SU-DHL-6 (cell line): ENCODE measurements at regions not wholly inside any gene's neighbourhood (a gene's known extent, or its start where the extent isn't known, plus 50 kb on each side); places are given as distances from the start of the nearest gene placed in this dataset.

Experiments
- H2AFZ ChIP-seq: fragments of 200-600 bp; sonication (generic); 2 replicates; pipeline ENCODE4 v1.6.1; 2014; ENCODE audit warnings: low read depth, mild to moderate bottlenecking, moderate library complexity, mixed read lengths, antibody characterized with exemption, low read length; ENCODE audit not compliant: severe bottlenecking
- H3F3A ChIP-seq: fragments of 200-600 bp; shearing (Covaris generic); 2 replicates; pipeline ENCODE4 v1.6.0; 2016; ENCODE audit warnings: antibody characterized with exemption, mild to moderate bottlenecking; ENCODE audit not compliant: insufficient read depth
- H3K27ac ChIP-seq: fragments of 200-600 bp; sonication (generic); 2 replicates; pipeline ENCODE4 v1.5.1; 2016; ENCODE audit warnings: low read depth, mild to moderate bottlenecking, low read length, moderate library complexity, mixed read lengths
- H3K27me3 ChIP-seq: fragments of 200-600 bp; sonication (generic), shearing (Covaris generic); 2 replicates; pipeline ENCODE4 v1.6.0; 2014; ENCODE audit warnings: mild to moderate bottlenecking, low read length
- H3K36me3 ChIP-seq: fragments of 200-600 bp; sonication (generic); 2 replicates; pipeline ENCODE4 v1.6.1; 2014; ENCODE audit warnings: mild to moderate bottlenecking, low read length, mixed read lengths
- H3K4me2 ChIP-seq: fragments of 300-600, 200-600 bp; shearing (Covaris generic), sonication (generic); 2 replicates; pipeline ENCODE4 v1.6.0; 2014; ENCODE audit warnings: low read length, low read depth, mild to moderate bottlenecking; ENCODE audit not compliant: poor library complexity, severe bottlenecking
- H3K4me3 ChIP-seq: fragments of 200-600 bp; sonication (generic); 2 replicates; pipeline ENCODE4 v1.5.1; 2014; ENCODE audit warnings: antibody characterized with exemption, low read length, mild to moderate bottlenecking, mixed read lengths; ENCODE audit not compliant: insufficient read depth, poor library complexity, severe bottlenecking
- H3K79me2 ChIP-seq: fragments of 200-600 bp; sonication (generic); 2 replicates; pipeline ENCODE4 v1.6.1; 2014; ENCODE audit warnings: mild to moderate bottlenecking, low read length, moderate library complexity; ENCODE audit not compliant: insufficient read depth
- H3K9ac ChIP-seq: fragments of 200-600 bp; sonication (generic); 2 replicates; pipeline ENCODE4 v1.7.0; 2014; ENCODE audit warnings: mild to moderate bottlenecking, low read length
- H3K9me2 ChIP-seq: fragments of 200-600 bp; sonication (generic); replicated peaks from 2 replicates; pipeline ENCODE4 v1.6.1; 2014; ENCODE audit warnings: low read length; ENCODE audit not compliant: insufficient read depth
- H3K9me3 ChIP-seq: fragments of 200-600 bp; sonication (generic); 2 replicates; pipeline ENCODE4 v1.6.1; 2014; ENCODE audit warnings: low read length, mixed read lengths; ENCODE audit not compliant: insufficient read depth
- H4K20me1 ChIP-seq: fragments of 200-600 bp; sonication (generic); 2 replicates; pipeline ENCODE4 v1.6.1; 2014; ENCODE audit warnings: low read depth, mild to moderate bottlenecking, antibody characterized with exemption, low read length, moderate library complexity, mixed read lengths
- EZH2phosphoT487 ChIP-seq: fragments of 200-600 bp; sonication (generic), shearing (Covaris generic); conservative IDR thresholded peaks from 2 replicates; pipeline ENCODE4 v1.6.1; 2018; ENCODE audit warnings: mild to moderate bottlenecking, antibody characterized with exemption, low read length, moderate library complexity, mixed read lengths
- TF ChIP-seq, protein P1 (sequence below): fragments of 200-600 bp; sonication (generic); IDR thresholded peaks from one replicate; pipeline ENCODE4 v1.5.1; 2017; ENCODE audit warnings: antibody characterized with exemption, mild to moderate bottlenecking, low read length, moderate library complexity; ENCODE audit not compliant: insufficient read depth, poor library complexity, severe bottlenecking

DNA sequence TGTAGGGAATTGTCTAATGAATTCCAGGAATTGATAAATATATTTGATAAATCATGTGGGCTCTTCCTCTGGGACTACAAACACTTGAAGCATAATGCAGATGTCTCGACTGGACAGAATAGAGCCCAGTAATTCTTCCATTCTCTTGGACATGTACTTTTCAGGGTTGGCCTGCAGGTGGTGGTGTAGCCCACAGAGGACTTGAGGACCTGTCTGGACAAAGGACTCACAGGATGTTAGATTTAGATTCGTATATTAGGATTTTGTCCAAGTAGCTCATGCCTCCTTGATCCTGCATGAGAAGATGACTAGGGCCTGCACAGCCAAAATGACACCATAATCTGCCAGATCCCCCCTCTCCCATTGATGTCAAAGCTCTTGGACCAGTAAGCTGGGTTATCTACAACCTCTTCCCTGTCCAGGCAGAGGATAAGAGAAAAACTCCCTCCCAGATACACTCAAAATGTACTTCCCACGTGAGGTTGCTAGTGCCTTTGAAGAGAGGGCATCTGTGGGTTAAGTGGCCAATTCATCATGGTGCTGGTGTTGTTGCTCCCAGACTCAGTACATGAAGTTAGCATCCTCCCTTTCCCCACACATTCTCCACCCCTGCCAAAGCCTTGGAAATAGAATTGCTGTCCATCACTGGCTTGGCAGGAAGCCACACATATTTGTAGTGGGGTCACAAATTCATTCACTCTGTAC is 88.6 kb upstream of the ZNF280D start:
- Histone ChIP-seq H3K27ac (no peak overlapping the region), H4K20me1 (no peaks in the 10 kb centered on the region), H3K4me2 (no peak overlapping the region), H3K27me3 (no peaks in the 10 kb centered on the region), H3K79me2 (no peaks in the 10 kb centered on the region), H3K4me3 (no peak overlapping the region), H3K9ac (no peak overlapping the region), H2AFZ (no peak overlapping the region), H3K36me3 (no peaks in the 10 kb centered on the region), H3F3A (no peaks in the 10 kb centered on the region), H3K9me3 (no peaks in the 10 kb centered on the region), H3K9me2 (no peaks in the 10 kb centered on the region)
- no peak for TF ChIP-seq EZH2phosphoT487
- TF ChIP-seq, protein P1, sequence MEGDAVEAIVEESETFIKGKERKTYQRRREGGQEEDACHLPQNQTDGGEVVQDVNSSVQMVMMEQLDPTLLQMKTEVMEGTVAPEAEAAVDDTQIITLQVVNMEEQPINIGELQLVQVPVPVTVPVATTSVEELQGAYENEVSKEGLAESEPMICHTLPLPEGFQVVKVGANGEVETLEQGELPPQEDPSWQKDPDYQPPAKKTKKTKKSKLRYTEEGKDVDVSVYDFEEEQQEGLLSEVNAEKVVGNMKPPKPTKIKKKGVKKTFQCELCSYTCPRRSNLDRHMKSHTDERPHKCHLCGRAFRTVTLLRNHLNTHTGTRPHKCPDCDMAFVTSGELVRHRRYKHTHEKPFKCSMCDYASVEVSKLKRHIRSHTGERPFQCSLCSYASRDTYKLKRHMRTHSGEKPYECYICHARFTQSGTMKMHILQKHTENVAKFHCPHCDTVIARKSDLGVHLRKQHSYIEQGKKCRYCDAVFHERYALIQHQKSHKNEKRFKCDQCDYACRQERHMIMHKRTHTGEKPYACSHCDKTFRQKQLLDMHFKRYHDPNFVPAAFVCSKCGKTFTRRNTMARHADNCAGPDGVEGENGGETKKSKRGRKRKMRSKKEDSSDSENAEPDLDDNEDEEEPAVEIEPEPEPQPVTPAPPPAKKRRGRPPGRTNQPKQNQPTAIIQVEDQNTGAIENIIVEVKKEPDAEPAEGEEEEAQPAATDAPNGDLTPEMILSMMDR, result peak; percentile 33

DNA sequence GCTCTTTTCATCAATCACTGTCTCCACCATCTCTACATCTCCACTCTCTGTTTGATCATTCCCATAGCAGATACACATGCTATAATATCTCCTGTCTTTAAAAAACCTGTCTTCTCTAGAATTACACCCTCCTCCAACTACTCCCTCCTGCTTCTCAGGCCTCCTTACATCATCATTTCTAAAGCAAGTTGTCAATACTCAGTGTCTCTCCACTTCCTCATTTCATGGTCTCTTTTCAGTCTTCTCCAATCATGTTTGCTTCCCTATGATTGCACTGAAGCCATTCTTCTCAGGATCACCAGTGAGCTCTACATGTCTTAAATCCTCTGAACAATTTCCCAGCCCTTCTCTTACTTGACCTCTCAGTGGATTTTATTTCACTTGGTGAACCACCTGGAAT is 87.0 kb upstream of the ZNF280D start:
- Histone ChIP-seq H3K4me3 (no peak overlapping the region), H3K27ac (no peak overlapping the region), H3K79me2 (no peaks in the 10 kb centered on the region), H3K9ac (no peak overlapping the region), H3K4me2 (no peak overlapping the region), H3F3A (no peaks in the 10 kb centered on the region), H4K20me1 (no peaks in the 10 kb centered on the region), H3K9me2 (no peaks in the 10 kb centered on the region), H2AFZ (no peak overlapping the region), H3K9me3 (no peaks in the 10 kb centered on the region), H3K27me3 (no peaks in the 10 kb centered on the region), H3K36me3 (no peaks in the 10 kb centered on the region)
- TF ChIP-seq, protein P1, result no peak
- TF ChIP-seq EZH2phosphoT487, result no peak

- Histone ChIP-seq H3K4me3 (no peak overlapping the region), H3K27ac (no peak overlapping the region), H2AFZ (no peak overlapping the region), H3K27me3 (no peaks in the 10 kb centered on the region), H3K9me2 (no peaks in the 10 kb centered on the region), H3K9me3 (no peaks in the 10 kb centered on the region), H3K9ac (no peak overlapping the region), H4K20me1 (no peaks in the 10 kb centered on the region), H3K4me2 (no peak overlapping the region), H3K36me3 (no peaks in the 10 kb centered on the region), H3F3A (no peaks in the 10 kb centered on the region), H3K79me2 (no peaks in the 10 kb centered on the region)
- TF ChIP-seq, protein P1, result no peak
- TF ChIP-seq EZH2phosphoT487, result no peak
Observed at GRCh38 chr15:56817321-56818080, 84.2 kb upstream of the ZNF280D start.
